Activated CD4-positive, alpha-beta T cell treated with anti-CD3 and anti-CD28 coated beads for 4 hours (primary cell): ENCODE measurements at regions not wholly inside any gene's neighbourhood (a gene's known extent, or its start where the extent isn't known, plus 50 kb on each side); places are given as distances from the start of the nearest gene placed in this dataset.

ENCODE experiments used
- DNase-seq, 2 donors: peaks; one replicate each; pipeline ENCODE4 v3.0.0-alpha.2; 2020

GRCh38 chr11:28770806-28771205 lies 662.6 kb downstream of the METTL15 start:
- no peak for DNase-seq

DNA sequence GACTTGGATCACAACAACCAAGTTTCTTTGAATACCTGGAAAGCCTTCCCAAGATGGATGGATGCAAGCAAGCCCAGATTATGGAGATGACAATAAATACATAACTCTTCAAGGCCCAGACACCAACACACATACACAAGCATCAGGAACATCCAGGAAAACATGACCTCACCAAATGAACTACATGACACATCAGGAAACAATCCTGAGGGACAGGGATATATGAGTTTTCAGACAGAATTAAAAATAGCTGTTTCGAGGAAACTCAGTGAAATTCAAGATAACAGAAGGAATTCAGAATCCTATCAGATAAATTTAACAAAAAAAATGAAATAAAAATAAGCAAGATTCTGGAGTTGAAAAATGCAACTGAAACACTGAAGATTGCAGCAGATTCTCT lies 659.4 kb downstream of the METTL15 start:
- DNase-seq: no peak

DNA sequence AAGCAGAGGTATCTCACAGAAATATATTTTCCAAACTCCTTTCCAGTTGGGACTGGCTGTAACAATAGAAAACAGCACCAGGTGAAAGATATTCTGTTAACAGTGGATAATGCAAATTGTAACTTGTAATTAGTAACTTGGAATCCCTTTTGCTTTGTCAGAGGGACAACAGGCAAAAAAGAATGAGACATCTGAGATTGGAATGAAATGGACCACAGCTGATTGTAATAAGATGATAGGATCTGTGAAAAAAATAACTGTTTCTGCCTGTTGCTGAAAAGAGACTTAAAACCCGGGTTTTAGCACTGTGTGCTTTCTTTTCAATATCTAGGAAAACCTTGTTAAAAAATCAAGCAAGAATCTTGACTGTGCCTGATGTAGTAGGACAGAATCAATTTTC lies 655.7 kb downstream of the METTL15 start:
- DNase-seq: no peak

- no peak for DNase-seq
Measured at GRCh38 chr11:28763151-28763550, 655.0 kb downstream of the METTL15 start.

DNA sequence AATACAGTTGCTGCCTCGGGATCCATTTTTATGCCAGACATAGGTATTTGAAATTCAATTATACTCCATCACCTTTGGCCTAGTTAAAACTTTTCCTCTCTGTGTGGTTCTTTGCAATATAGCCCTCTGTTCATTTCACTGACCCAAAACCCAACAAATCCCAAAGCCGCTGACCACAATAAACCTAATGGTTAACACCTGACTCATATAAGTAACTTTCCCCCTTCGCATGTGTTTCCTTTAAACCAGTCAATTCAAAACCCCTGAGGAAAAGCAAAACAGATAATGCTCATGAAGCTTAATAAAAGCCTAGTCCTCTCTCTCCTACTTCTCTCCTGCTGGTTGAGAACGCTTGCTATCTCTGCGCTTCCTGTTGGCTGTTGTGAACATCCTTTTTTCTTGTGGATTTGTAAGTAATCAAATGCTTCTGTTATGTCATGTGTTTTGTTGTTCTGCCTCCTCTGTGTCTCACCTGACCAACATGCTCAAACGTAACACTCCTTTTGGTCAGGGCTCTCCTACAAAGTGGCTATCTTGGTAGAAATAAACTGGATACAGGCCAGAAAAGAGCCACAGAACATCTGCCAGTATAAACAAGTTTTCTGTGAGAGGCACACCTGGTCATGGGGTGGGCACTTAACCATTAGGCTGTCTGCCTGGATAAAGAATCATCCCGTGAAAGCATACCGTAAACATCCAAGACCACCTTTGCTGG lies 652.6 kb downstream of the METTL15 start:
- DNase-seq: no peak

- no peak for DNase-seq
Measured at GRCh38 chr11:28759311-28759710, 651.1 kb downstream of the METTL15 start.

DNA sequence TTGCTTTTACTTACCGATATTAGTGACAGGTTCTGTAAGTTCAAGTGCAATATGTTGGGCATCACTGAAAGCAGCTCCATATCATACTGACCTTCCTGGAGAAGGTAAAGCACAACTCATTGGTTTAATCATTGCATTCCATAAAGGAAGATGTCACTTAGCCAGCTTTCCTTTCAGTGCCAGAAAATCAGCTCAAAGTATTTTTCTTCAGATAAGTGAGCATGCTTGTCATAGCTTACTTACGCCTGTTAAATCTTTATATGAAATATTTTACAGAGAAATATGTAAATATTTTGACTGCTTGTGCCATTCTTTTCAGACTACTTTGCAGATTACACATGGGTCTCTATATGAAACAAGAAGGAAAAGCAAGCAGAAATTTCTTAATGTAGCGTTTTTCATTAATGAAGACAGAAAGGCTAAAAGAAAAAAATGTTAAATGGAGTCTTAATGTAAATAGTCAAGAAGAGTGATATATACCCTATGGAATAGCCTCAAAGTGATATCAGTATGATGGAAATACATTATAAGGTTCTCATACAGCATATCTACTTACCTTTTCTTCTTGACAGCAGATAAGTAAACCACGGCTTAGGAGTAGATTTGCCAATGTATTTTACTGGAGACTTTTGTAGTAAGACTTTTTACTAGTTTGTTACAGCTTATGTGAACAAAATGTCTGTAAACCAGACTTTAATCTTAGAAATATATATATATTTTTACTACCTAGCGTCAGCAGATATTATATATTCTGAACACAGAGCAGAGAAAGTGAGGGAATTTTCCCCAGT lies 649.7 kb downstream of the METTL15 start:
- DNase-seq: no peak

GRCh38 chr11:28756977-28757376 lies 648.8 kb downstream of the METTL15 start:
- DNase-seq: no peak

GRCh38 chr11:28743061-28743550 lies 634.9 kb downstream of the METTL15 start:
- no peak for DNase-seq

DNA sequence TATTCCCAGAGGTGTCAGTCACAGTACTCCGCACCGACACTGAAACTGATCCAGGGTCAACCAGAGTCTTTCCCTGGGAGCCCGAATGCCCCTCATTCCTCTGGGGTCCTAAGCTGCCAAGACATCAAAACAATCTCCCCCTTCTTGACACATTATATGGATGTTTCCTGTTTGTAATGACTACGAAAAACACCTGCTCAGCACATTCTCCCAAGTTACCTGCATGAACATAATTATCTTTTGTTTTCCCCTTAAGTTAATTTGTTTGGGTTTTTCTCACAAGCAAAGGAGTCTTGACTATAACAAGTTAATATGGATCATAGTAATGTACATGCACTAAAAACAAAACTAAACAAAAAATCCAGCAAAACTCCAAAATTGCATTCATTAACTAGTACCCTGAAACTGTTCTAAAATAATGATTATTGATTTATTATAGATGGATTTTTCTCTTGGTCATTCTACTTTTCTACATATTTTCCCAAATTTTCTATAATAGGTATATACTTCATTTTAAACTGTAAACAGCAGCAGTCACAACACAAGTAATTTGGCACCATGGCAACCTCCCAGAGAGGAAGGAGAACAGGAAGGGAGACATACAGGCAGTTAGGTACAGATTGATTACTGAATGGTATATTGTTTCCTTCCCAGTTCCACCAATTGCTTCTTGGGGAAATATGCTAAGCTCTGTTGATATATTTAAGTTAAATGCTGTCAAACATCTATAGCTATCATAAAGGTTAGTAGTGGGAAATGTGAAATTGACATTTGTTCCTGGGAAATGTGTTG lies 631.5 kb downstream of the METTL15 start:
- no peak for DNase-seq

DNA sequence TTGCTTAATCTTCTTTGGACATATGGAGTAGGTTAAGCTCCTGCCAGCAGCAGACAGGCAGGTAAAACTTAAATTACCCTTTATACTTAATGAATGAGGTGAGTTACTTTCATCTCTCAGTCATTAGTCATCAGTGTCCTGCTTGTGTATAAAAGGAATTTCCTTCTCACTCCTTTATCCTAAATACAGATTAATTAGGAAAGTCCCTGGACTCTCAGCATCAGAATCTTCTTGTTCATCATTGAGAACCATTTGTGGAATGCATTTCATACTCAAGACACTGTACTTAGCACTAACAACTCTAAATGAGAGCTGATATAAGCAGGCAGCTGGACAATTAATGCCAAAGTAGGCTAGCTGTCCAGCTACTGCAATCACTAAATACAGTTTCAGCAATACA lies 630.4 kb downstream of the METTL15 start:
- no peak for DNase-seq

DNA sequence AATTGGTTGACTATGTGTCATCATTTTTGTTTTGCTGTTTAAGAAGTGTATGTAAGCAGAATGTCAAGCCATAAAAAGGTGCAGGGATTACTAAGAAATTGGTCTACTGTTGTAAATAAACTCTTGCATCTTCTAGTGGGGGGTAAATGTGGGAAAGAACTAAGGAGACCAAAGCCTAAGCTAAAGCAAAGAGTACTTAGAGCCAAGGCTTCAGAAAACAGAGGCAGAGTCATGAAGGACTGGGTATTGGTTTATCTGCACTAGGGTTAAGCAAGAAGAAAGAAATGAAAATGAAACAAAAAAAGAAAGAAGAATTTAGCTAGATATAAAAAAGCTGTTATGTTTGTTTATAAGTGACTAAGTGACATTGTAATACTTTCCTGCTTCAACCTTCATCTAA lies 628.1 kb downstream of the METTL15 start:
- no peak for DNase-seq

DNA sequence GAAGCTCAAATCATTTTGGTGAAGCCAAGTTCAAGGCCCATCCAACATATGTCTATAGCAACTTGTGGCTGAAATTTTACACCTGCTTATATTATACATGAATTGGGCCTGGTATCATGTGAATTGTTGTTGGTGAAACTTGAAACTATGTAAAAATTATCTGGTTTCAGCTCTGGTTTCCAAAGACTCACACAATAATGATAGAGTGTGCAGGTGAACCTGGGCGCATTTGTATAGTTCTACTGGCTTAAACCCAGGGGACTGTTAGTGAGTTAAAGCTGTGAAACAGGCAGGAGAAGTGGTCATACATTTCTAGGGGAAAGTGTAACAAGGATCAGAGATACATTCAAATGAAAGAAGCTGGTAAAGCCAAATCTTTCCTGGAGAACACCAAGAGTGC lies 627.3 kb downstream of the METTL15 start:
- DNase-seq: no peak

- no peak for DNase-seq
Measured at GRCh38 chr11:28730889-28731288, 622.7 kb downstream of the METTL15 start.

GRCh38 chr11:28730336-28730735 lies 622.1 kb downstream of the METTL15 start:
- DNase-seq: no peak

DNA sequence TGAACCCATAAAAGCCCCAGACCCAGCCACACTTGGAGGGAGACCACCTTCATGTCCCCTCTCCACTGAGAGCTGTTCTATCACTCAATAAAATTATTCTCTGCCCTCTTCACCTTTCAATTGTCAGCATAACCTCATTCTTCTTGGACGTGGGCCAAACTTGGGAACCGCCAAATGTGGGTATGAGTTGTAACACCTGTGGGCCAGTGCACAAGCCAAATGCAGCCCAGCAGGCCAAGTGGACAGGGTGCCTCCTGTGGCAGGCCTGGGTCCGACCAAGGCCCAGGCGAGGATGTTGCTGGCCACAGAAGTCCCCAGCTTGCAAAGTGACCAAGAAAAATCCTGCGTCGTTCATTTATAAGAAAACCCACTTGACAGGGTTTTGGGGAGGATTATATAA lies 621.2 kb downstream of the METTL15 start:
- DNase-seq: no peak

- DNase-seq: no peak
Measured at GRCh38 chr11:28728666-28729065, 620.5 kb downstream of the METTL15 start.

DNA sequence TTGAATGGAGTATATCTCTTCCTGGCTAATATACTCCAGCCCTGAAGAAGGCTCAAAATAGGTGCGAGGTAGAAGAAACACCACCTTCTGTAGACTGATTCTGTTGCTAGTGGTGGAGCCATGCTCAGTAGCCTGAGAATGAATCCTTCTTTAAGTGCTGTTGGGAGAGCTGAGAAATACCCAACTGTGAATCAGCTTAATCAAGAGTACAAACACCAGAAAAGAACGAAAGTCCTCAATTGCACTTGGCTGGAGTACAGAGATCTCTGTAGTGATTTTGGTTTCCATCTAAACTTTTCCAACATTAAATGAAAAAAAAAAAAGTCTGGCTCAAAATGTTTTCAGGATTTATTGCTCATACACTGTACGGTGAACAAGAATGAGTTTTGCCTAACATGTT lies 619.1 kb downstream of the METTL15 start:
- DNase-seq: no peak

DNA sequence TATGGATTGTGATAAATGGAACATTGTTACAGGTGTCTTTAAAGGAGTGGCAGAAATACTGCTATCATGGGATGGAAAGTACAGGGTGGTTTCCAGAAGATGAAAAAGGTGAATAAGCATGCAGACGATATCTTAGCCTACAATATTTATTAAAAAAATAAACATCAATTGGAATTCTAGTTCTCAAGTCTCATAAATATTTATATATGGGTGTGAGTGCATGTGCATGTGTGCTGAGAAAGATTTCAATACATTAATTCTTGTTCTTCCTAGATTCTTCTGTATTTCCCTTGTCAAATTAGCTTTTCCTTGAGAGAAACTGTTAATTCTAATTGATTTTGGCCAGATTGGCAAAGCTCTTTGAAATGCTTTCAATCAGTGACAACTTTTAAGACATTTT lies 618.2 kb downstream of the METTL15 start:
- DNase-seq: no peak

GRCh38 chr11:28715726-28716125 lies 607.5 kb downstream of the METTL15 start:
- no peak for DNase-seq

DNA sequence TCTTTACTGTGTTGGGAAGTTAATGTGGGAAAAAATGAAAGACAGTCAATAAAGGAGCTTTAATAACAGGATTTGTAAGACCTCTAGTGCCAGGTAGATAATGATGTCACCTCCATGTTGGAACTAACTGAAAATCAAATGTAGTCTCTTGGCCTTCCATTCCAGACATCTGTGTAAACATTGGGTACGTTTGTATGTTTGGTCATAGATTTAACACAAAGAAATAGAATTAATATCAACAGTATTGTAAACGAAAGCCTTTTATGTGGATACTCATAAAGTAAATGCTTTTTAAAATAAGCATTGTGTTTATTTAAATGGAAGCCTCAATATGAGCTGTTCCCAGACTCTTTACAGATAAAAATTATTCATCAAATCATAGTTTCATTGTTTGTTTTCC lies 605.7 kb downstream of the METTL15 start:
- DNase-seq: no peak

DNA sequence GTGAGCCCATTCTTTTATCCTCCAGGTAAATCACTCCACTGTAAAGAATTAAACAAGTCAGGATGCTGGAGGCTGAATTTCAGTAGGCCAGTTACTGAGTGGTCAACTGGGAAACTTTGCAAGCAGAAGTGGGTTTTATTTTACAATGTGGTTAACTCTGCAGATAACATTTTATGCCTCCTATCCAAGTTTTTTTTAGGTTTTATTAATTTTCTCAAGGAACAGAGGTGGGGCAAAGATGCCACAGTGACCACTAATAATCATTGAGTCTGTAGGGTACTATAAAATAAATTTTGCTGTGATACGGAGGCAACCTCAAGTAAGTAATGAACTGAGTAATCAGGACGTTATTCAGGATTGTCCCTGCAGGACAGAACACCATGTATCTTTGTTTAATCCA lies 599.9 kb downstream of the METTL15 start:
- DNase-seq: no peak

DNA sequence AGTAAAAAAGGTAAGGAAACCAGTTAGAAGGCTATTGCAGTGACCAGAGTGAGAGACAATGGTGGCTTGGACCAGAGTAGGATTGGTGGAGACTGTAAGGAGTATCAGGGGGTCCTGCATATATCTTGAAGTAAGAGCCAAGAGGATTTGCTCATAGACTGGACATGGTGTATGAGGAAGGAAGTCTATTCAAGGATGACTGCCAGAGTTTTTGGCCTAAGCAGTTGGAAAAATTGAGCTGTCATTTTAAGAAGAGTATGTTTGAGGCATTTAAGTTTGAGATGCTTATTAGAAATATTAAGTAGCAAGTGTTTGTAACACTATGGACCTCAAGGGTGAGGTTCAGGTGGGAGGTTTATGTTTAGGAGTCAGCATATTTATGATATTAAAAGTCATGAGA lies 596.6 kb downstream of the METTL15 start:
- no peak for DNase-seq

GRCh38 chr11:28703371-28703770 lies 595.2 kb downstream of the METTL15 start:
- no peak for DNase-seq
